BJ (cell line): ENCODE measurements at regions not wholly inside any gene's neighbourhood (a gene's known extent, or its start where the extent isn't known, plus 50 kb on each side); places are given as distances from the start of the nearest gene placed in this dataset.

Source experiments
- CTCF ChIA-PET: fragments of 350-600 bp; formaldehyde crosslinking; extraction: SDS; loops from one replicate; lab custom pipeline; 2021; ENCODE audit warnings: antibody characterized with exemption, inconsistent platforms; lab: Yijun Ruan, JAX
- POLR2A ChIA-PET: fragments of 300-600 bp; sonication (Branson Sonifier 250); formaldehyde crosslinking; extraction: SDS; loops from one replicate; lab custom pipeline; 2021; ENCODE audit warnings: antibody characterized with exemption; lab: Charles Lee
- DNase-seq: peaks from one replicate; pipeline ENCODE4 v3.0.0-alpha.2; 2011; ENCODE audit warnings: low read depth
- H3K27me3 ChIP-seq: 2 replicates; pipeline ENCODE4 v1.6.0; 2011; ENCODE audit warnings: low read length; ENCODE audit not compliant: control insufficient read depth, insufficient read depth
- H3K36me3 ChIP-seq: 2 replicates; pipeline ENCODE4 v1.5.1; 2011; ENCODE audit warnings: low read length; ENCODE audit not compliant: control insufficient read depth, insufficient read depth
- H3K4me3 ChIP-seq: 2 replicates; pipeline ENCODE4 v1.5.1; 2011; ENCODE audit warnings: low read depth, mild to moderate bottlenecking, control low read depth, low read length
- CTCF ChIP-seq: IDR thresholded peaks from 2 replicates; pipeline ENCODE4 v1.5.1; 2011; ENCODE audit warnings: low read depth, mild to moderate bottlenecking, control low read depth, inconsistent platforms, low read length, moderate library complexity; ENCODE audit not compliant: insufficient read depth

- no peak for TF ChIP-seq CTCF
- Histone ChIP-seq H3K27me3 (no peaks in the 10 kb centered on the region), H3K4me3 (no peak overlapping the region), H3K36me3 (no peaks in the 10 kb centered on the region)
- no peak for DNase-seq
- ChIA-PET POLR2A (no interaction called here), CTCF (no interaction called here)
Observed at GRCh38 chr1:4273243-4273642, 373.2 kb upstream of the C1orf174 start.

GRCh38 chr1:4273747-4274146 lies 373.7 kb upstream of the C1orf174 start:
- TF ChIP-seq CTCF = no peak
- no peak overlapping the region for H3K4me3 ChIP-seq
- no peaks in the 10 kb centered on the region for H3K27me3 ChIP-seq
- CTCF ChIA-PET = no interaction called here
- DNase-seq = no peak
- no peaks in the 10 kb centered on the region for H3K36me3 ChIP-seq
- POLR2A ChIA-PET = no interaction called here

GRCh38 chr1:4275083-4275482 lies 375.0 kb upstream of the C1orf174 start:
- no peaks in the 10 kb centered on the region for H3K27me3 ChIP-seq
- no peak for DNase-seq
- POLR2A ChIA-PET = no interaction called here
- no peak overlapping the region for H3K4me3 ChIP-seq
- no peak for TF ChIP-seq CTCF
- no peaks in the 10 kb centered on the region for H3K36me3 ChIP-seq
- CTCF ChIA-PET = no interaction called here

- Histone ChIP-seq H3K4me3 (no peak overlapping the region), H3K27me3 (no peaks in the 10 kb centered on the region), H3K36me3 (no peaks in the 10 kb centered on the region)
- POLR2A ChIA-PET = no interaction called here
- CTCF ChIA-PET = no interaction called here
- TF ChIP-seq CTCF = no peak
- DNase-seq = no peak
Observed at GRCh38 chr1:4276238-4276637, 376.2 kb upstream of the C1orf174 start.

GRCh38 chr1:4277598-4277997 lies 376.8 kb upstream of the AJAP1 start:
- POLR2A ChIA-PET = no interaction called here
- no peak overlapping the region for H3K4me3 ChIP-seq
- CTCF ChIA-PET = no interaction called here
- no peak for TF ChIP-seq CTCF
- no peaks in the 10 kb centered on the region for H3K27me3 ChIP-seq
- no peak for DNase-seq
- H3K36me3 ChIP-seq = no peaks in the 10 kb centered on the region

- ChIA-PET CTCF (no interaction called here), POLR2A (no interaction called here)
- no peak overlapping the region for H3K4me3 ChIP-seq
- DNase-seq = no peak
- H3K27me3 ChIP-seq = no peaks in the 10 kb centered on the region
- no peak for TF ChIP-seq CTCF
- H3K36me3 ChIP-seq = no peaks in the 10 kb centered on the region
Observed at GRCh38 chr1:4284976-4285375, 369.4 kb upstream of the AJAP1 start.
